Keratinocyte (primary cell): ENCODE measurements at regions not wholly inside any gene's neighbourhood (a gene's known extent, or its start where the extent isn't known, plus 50 kb on each side); places are given as distances from the start of the nearest gene placed in this dataset.

Experiments
- DNase-seq: peaks from one replicate; pipeline ENCODE4 v3.0.0-alpha.2; 2011; ENCODE audit warnings: low read depth, missing footprints, low spot score
- FAIRE-seq: peaks from 2 replicates; lab custom pipeline; 2011; peaks lifted over from hg19 to GRCh38; lab: Jason Lieb, UNC
- H2AFZ ChIP-seq: 2 replicates; pipeline ENCODE4 v1.6.0; 2012; ENCODE audit warnings: low read length, control low read depth, inconsistent platforms; ENCODE audit not compliant: control insufficient read depth
- H3K27ac ChIP-seq: 2 replicates; pipeline ENCODE4 v1.5.1; 2011; ENCODE audit warnings: low read length; ENCODE audit not compliant: control insufficient read depth, insufficient read depth
- H3K27me3 ChIP-seq: 3 replicates; pipeline ENCODE4 v1.6.0; 2011; ENCODE audit warnings: low read length; ENCODE audit not compliant: control insufficient read depth, insufficient read depth; ENCODE audit errors: extremely low read depth
- H3K36me3 ChIP-seq, 2 experiments: 2 replicates in 1 of 2; 3 replicates in 1 of 2; pipeline ENCODE4 v1.5.1; 2011; ENCODE audit warnings: low read length in 2 of 2, mild to moderate bottlenecking in 1 of 2; ENCODE audit not compliant: control insufficient read depth in 2 of 2, insufficient read depth in 2 of 2; ENCODE audit errors: extremely low read depth in 1 of 2
- H3K4me1 ChIP-seq: 3 replicates; pipeline ENCODE4 v1.5.1; 2011; ENCODE audit warnings: low read length; ENCODE audit not compliant: control insufficient read depth, insufficient read depth; ENCODE audit errors: extremely low read depth
- H3K4me2 ChIP-seq: 3 replicates; pipeline ENCODE4 v1.6.0; 2011; ENCODE audit warnings: low read depth, low read length; ENCODE audit not compliant: control insufficient read depth, insufficient read depth; ENCODE audit errors: extremely low read depth
- H3K4me3 ChIP-seq, 3 experiments: fragments of 200-600 bp in 1 of 3; sonication (generic) in 1 of 3; 2 replicates in 2 of 3; 3 replicates in 1 of 3; pipeline ENCODE4 v1.5.1; 2011 to 2016; ENCODE audit warnings: low read length in 3 of 3, mild to moderate bottlenecking in 3 of 3, control low read depth in 2 of 3, inconsistent platforms in 1 of 3, low read depth in 1 of 3, mixed read lengths in 1 of 3, mixed run types in 1 of 3, moderate library complexity in 1 of 3; ENCODE audit not compliant: control insufficient read depth in 2 of 3, insufficient read depth in 2 of 3; ENCODE audit errors: extremely low read depth in 1 of 3
- H3K79me2 ChIP-seq: 2 replicates; pipeline ENCODE4 v1.6.0; 2012; ENCODE audit warnings: low read length; ENCODE audit not compliant: control insufficient read depth, insufficient read depth
- H3K9ac ChIP-seq: 3 replicates; pipeline ENCODE4 v1.6.0; 2011; ENCODE audit warnings: low read length; ENCODE audit not compliant: control insufficient read depth, insufficient read depth; ENCODE audit errors: extremely low read depth
- H3K9me1 ChIP-seq: 3 replicates; pipeline ENCODE4 v1.6.0; 2011; ENCODE audit warnings: low read length; ENCODE audit not compliant: control insufficient read depth, insufficient read depth; ENCODE audit errors: extremely low read depth
- H3K9me3 ChIP-seq: 2 replicates; pipeline ENCODE4 v1.5.1; 2012; ENCODE audit warnings: low read depth, low read length; ENCODE audit not compliant: control insufficient read depth
- H4K20me1 ChIP-seq: 3 replicates; pipeline ENCODE4 v1.6.0; 2011; ENCODE audit warnings: low read length; ENCODE audit not compliant: control insufficient read depth, insufficient read depth; ENCODE audit errors: extremely low read depth
- CTCF ChIP-seq, 3 experiments: IDR thresholded peaks in 1 of 3; conservative IDR thresholded peaks in 1 of 3; optimal IDR thresholded peaks in 1 of 3; 2 replicates in 2 of 3; 3 replicates in 1 of 3; pipeline versions ENCODE3 to v1.5.1; 2011; ENCODE audit warnings: low read length in 3 of 3, mild to moderate bottlenecking in 3 of 3, moderate library complexity in 2 of 3, control low read depth in 1 of 3, inconsistent platforms in 1 of 3; ENCODE audit not compliant: insufficient read depth in 2 of 3; ENCODE audit errors: extremely low read depth in 1 of 3
- EZH2 ChIP-seq: IDR thresholded peaks from one replicate; pipeline ENCODE4 v1.6.1; 2012; ENCODE audit warnings: inconsistent platforms, mild to moderate bottlenecking, low read length, moderate library complexity
- dilution Hi-C: fragments of 300-500 bp; cut with MboI; formaldehyde crosslinking; loops from one replicate; pipeline ENCODE4 v1.7.0; 2020; ENCODE audit warnings: low sequenced_read_pairs; ENCODE audit not compliant: extremely low pct_ligation_motif_present

GRCh38 chr2:77807531-77808215 lies 285.5 kb upstream of the LRRTM4 start:
- no peak for FAIRE-seq
- Histone ChIP-seq H3K36me3 (no peaks in the 10 kb centered on the region), H3K4me2 (no peak overlapping the region), H2AFZ (no peak overlapping the region), H3K27me3 (no peaks in the 10 kb centered on the region), H3K27ac (no peak overlapping the region), H3K9me1 (no peaks in the 10 kb centered on the region), H3K79me2 (no peaks in the 10 kb centered on the region), H3K4me1 (no peaks in the 10 kb centered on the region), H3K9me3 (no peaks in the 10 kb centered on the region), H4K20me1 (no peaks in the 10 kb centered on the region), H3K9ac (no peak overlapping the region), H3K4me3 (no peak overlapping the region)
- dilution Hi-C loops, result no loop called here
- no peak for DNase-seq
- TF ChIP-seq CTCF (optimal IDR thresholded peaks at IDR 0.05 in 1 of 3, IDR thresholded peaks at IDR 0.05 in 1 of 3, conservative IDR thresholded peaks at IDR 0.05 in 1 of 3; ENCODE audit: extremely low read depth in 1 of 3, insufficient read depth in 2 of 3, low read length in 3 of 3), result no peak

- Histone ChIP-seq H3K9me3 (no peaks in the 10 kb centered on the region), H3K27ac (no peak overlapping the region), H3K27me3 (no peaks in the 10 kb centered on the region), H3K79me2 (no peaks in the 10 kb centered on the region), H3K4me2 (no peak overlapping the region), H4K20me1 (no peaks in the 10 kb centered on the region), H3K9me1 (no peaks in the 10 kb centered on the region), H3K36me3 (no peaks in the 10 kb centered on the region), H3K4me1 (no peaks in the 10 kb centered on the region), H3K9ac (no peak overlapping the region), H3K4me3 (no peak overlapping the region), H2AFZ (no peak overlapping the region)
- dilution Hi-C loops, result no loop called here
- DNase-seq (no peak), FAIRE-seq (no peak)
- TF ChIP-seq CTCF (optimal IDR thresholded peaks at IDR 0.05 in 1 of 3, IDR thresholded peaks at IDR 0.05 in 1 of 3, conservative IDR thresholded peaks at IDR 0.05 in 1 of 3; ENCODE audit: extremely low read depth in 1 of 3, insufficient read depth in 2 of 3, low read length in 3 of 3) (no peak), EZH2 (no peak)
Measured at GRCh38 chr2:77808599-77808998, 286.4 kb upstream of the LRRTM4 start.
